GM12878 (cell line): ENCODE measurements at regions not wholly inside any gene's neighbourhood (a gene's known extent, or its start where the extent isn't known, plus 50 kb on each side); places are given as distances from the start of the nearest gene placed in this dataset.

Source experiments
- ATAC-seq: fragments of 200-7000 bp; cut with Tn5 transposase; 3 replicates; pipeline ENCODE4 v1.9.1; 2020; ENCODE audit warnings: mild to moderate bottlenecking, moderate library complexity
- BruUV-seq: library from RNA; stranded (reverse); fragments of 400-500 nt; replicated peaks from 2 replicates; lab custom pipeline; 2021; lab: Mats Ljungman, UMichigan
- CTCF ChIA-PET: fragments of 300-600 bp; sonication (Branson Sonifier 250); formaldehyde crosslinking; extraction: SDS; loops from one replicate; lab custom pipeline; 2021; ENCODE audit warnings: inconsistent platforms; lab: Yijun Ruan, JAX
- POLR2A ChIA-PET: fragments of 350-600 bp; formaldehyde crosslinking; extraction: SDS; loops from one replicate; lab custom pipeline; 2021; ENCODE audit warnings: inconsistent platforms; lab: Charles Lee
- RAD21 ChIA-PET: fragments of 300-600 bp; sonication (Branson Sonifier 250); formaldehyde crosslinking; loops from one replicate; lab custom pipeline; 2023; ENCODE audit warnings: antibody characterized with exemption; ENCODE audit not compliant: unreplicated experiment; lab: Charles Lee
- SMC1A ChIA-PET: fragments of 300-600 bp; sonication (Branson Sonifier 250); formaldehyde crosslinking; loops from one replicate; lab custom pipeline; 2023; ENCODE audit not compliant: unreplicated experiment, uncharacterized antibody; lab: Charles Lee
- DNase-seq: peaks from one replicate; pipeline ENCODE4 v3.0.0-alpha.2; 2011; ENCODE audit warnings: low read depth, low spot score
- FAIRE-seq: peaks from 3 replicates; lab custom pipeline; 2011; peaks lifted over from hg19 to GRCh38; lab: Jason Lieb, UNC
- H2AFZ ChIP-seq: 2 replicates; pipeline ENCODE4 v1.6.0; 2011; ENCODE audit warnings: low read depth, low read length, control low read depth; ENCODE audit not compliant: control insufficient read depth
- H3K27ac ChIP-seq: 2 replicates; pipeline ENCODE4 v1.5.1; 2011; ENCODE audit warnings: control low read depth; ENCODE audit not compliant: control insufficient read depth, insufficient read depth
- H3K27me3 ChIP-seq, 2 experiments: replicated peaks in 1 of 2; 2 replicates each; pipeline versions ENCODE4 v1.6.0 to v1.6.1; 2011; ENCODE audit warnings: low read length in 1 of 2; ENCODE audit not compliant: control insufficient read depth in 2 of 2, insufficient read depth in 2 of 2
- H3K36me3 ChIP-seq, 2 experiments: 2 replicates each; pipeline ENCODE4 v1.5.1; 2011; ENCODE audit warnings: low read length in 1 of 2; ENCODE audit not compliant: control insufficient read depth in 2 of 2, insufficient read depth in 2 of 2
- H3K4me1 ChIP-seq: 2 replicates; pipeline ENCODE4 v1.6.1; 2011; ENCODE audit warnings: mild to moderate bottlenecking, low read length, moderate library complexity, mixed read lengths; ENCODE audit not compliant: control insufficient read depth, insufficient read depth
- H3K4me2 ChIP-seq: 2 replicates; pipeline ENCODE4 v1.6.0; 2011; ENCODE audit warnings: control low read depth; ENCODE audit not compliant: control insufficient read depth, insufficient read depth
- H3K4me3 ChIP-seq: fragments of 200-600 bp; sonication (generic); 2 replicates; pipeline ENCODE4 v1.5.1; 2016
- H3K79me2 ChIP-seq: 2 replicates; pipeline ENCODE4 v1.6.0; 2011; ENCODE audit warnings: low read length; ENCODE audit not compliant: control insufficient read depth, insufficient read depth
- H3K9ac ChIP-seq: 2 replicates; pipeline ENCODE4 v1.8.0; 2011; ENCODE audit warnings: low read length, control low read depth, mixed read lengths; ENCODE audit not compliant: control insufficient read depth, insufficient read depth
- H3K9me3 ChIP-seq: replicated peaks from 3 replicates; pipeline ENCODE4 v1.5.1; 2011; ENCODE audit warnings: mild to moderate bottlenecking, low read length; ENCODE audit not compliant: control insufficient read depth, insufficient read depth
- H4K20me1 ChIP-seq: 2 replicates; pipeline ENCODE4 v1.6.0; 2011; ENCODE audit not compliant: control insufficient read depth, insufficient read depth
- ATF2 ChIP-seq: IDR thresholded peaks from 2 replicates; pipeline ENCODE4 v1.6.1; 2012; ENCODE audit warnings: low read length, inconsistent platforms
- CTCF ChIP-seq, 3 experiments: IDR thresholded peaks in 2 of 3; conservative IDR thresholded peaks in 1 of 3; 2 replicates each; pipeline ENCODE4 v1.5.1; 2011; ENCODE audit warnings: low read depth in 3 of 3, low read length in 3 of 3, mild to moderate bottlenecking in 3 of 3, control low read depth in 2 of 3, moderate library complexity in 2 of 3, inconsistent platforms in 1 of 3, mixed read lengths in 1 of 3; ENCODE audit not compliant: control insufficient read depth in 2 of 3, insufficient read depth in 1 of 3; ENCODE audit errors: extremely low read depth in 1 of 3
- WGBS: methylation state at CpG from one replicate; pipeline ENCODE4 v1.1.6; 2016; ENCODE audit warnings: low lambda C conversion rate; ENCODE audit not compliant: insufficient replicate concordance, insufficient coverage; ENCODE audit errors: missing lambda C conversion rate; 5-methylcytosine and 5-hydroxymethylcytosine counted together
- in situ Hi-C: fragments of 300-500 bp; cut with MboI; formaldehyde crosslinking; loops from 9 replicates; pipeline ENCODE4 v1.14.3; 2018; ENCODE audit warnings: mixed read lengths
- intact Hi-C: fragments of 100-400 bp; cut with micrococcal nuclease; formaldehyde crosslinking; loops from one replicate; pipeline ENCODE4 v1.14.2; 2022; ENCODE audit not compliant: unreplicated experiment

GRCh38 chr2:139916822-139917221 is 1136.6 kb upstream of the NXPH2 start:
- in situ Hi-C loops: no loop called here
- no peak for FAIRE-seq

More at GRCh38 chr2:139916822-139917221, 1136.6 kb upstream of the NXPH2 start:
- ChIA-PET POLR2A (no interaction called here), SMC1A (no interaction called here), RAD21 (no interaction called here), CTCF (no interaction called here)
- Histone ChIP-seq H3K9me3 (no peaks in the 10 kb centered on the region), H2AFZ (no peak overlapping the region), H4K20me1 (no peaks in the 10 kb centered on the region), H3K27ac (no peak overlapping the region), H3K4me2 (no peak overlapping the region), H3K4me1 (no peaks in the 10 kb centered on the region), H3K9ac (no peak overlapping the region), H3K36me3 (no peaks in the 10 kb centered on the region; a peak in 1 of 4 replicates), H3K79me2 (no peaks in the 10 kb centered on the region), H3K4me3 (no peak overlapping the region), H3K27me3 (no peaks in the 10 kb centered on the region)
- ATAC-seq: no peak
- BruUV-seq: no TSS peak
- intact Hi-C loops: no loop called here
- DNase-seq: no peak
- WGBS: 24% methylated on average over 6 of the region's 7 CpGs
- TF ChIP-seq ATF2 (no peak), CTCF (IDR thresholded peaks at IDR 0.05 in 2 of 3, conservative IDR thresholded peaks at IDR 0.05 in 1 of 3; ENCODE audit: control insufficient read depth in 2 of 3, extremely low read depth in 1 of 3, insufficient read depth in 1 of 3, low read depth in 3 of 3, low read length in 3 of 3) (peak in 2 of 3 experiments; percentile 6 to 29; a peak in 1 of 6 replicates)
